KMS-11 (cell line): ENCODE measurements at regions not wholly inside any gene's neighbourhood (a gene's known extent, or its start where the extent isn't known, plus 50 kb on each side); places are given as distances from the start of the nearest gene placed in this dataset.

Experiments used
- H2AFZ ChIP-seq: fragments of 200-600 bp; sonication (generic); 2 replicates; pipeline ENCODE4 v1.6.1; 2016; ENCODE audit warnings: antibody characterized with exemption, mixed run types, low read depth
- H3K27ac ChIP-seq: fragments of 200-600 bp; sonication (generic); 2 replicates; pipeline ENCODE4 v1.6.1; 2016; ENCODE audit warnings: mild to moderate bottlenecking, mixed run types
- H3K27me3 ChIP-seq: fragments of 200-600 bp; sonication (generic); 2 replicates; pipeline ENCODE4 v1.6.1; 2017; ENCODE audit warnings: mild to moderate bottlenecking, low read depth, mixed run types, moderate library complexity; ENCODE audit not compliant: insufficient read depth
- H3K36me3 ChIP-seq: fragments of 200-600 bp; sonication (generic); 2 replicates; pipeline ENCODE4 v1.6.1; 2017; ENCODE audit warnings: mild to moderate bottlenecking, mixed run types; ENCODE audit not compliant: insufficient read depth
- H3K4me1 ChIP-seq: fragments of 200-600 bp; sonication (generic); 2 replicates; pipeline ENCODE4 v1.6.1; 2016; ENCODE audit warnings: mild to moderate bottlenecking, low read depth, mixed run types; ENCODE audit not compliant: poor library complexity, severe bottlenecking
- H3K4me2 ChIP-seq: fragments of 200-600 bp; sonication (generic); 2 replicates; pipeline ENCODE4 v1.7.0; 2016; ENCODE audit warnings: mild to moderate bottlenecking, mixed run types
- H3K4me3 ChIP-seq: fragments of 200-600 bp; sonication (generic); IDR thresholded peaks from 2 replicates; pipeline ENCODE4 v1.6.1; 2017; ENCODE audit warnings: low read depth, low read length, mixed read lengths; ENCODE audit not compliant: insufficient read depth
- H3K79me2 ChIP-seq: fragments of 200-600 bp; sonication (generic); 2 replicates; pipeline ENCODE4 v1.6.1; 2016; ENCODE audit warnings: low read depth, mixed run types; ENCODE audit not compliant: insufficient read depth
- H3K9ac ChIP-seq: fragments of 200-600 bp; sonication (generic); 2 replicates; pipeline ENCODE4 v1.6.1; 2016; ENCODE audit warnings: mild to moderate bottlenecking, mixed run types
- H4K20me1 ChIP-seq: fragments of 200-600 bp; sonication (generic); 2 replicates; pipeline ENCODE4 v1.6.1; 2016; ENCODE audit warnings: mild to moderate bottlenecking, mixed run types; ENCODE audit not compliant: insufficient read depth
- CTCF ChIP-seq: fragments of 200-600 bp; sonication (generic); conservative IDR thresholded peaks from 2 replicates; pipeline ENCODE4 v1.6.1; 2017; ENCODE audit warnings: low read depth, mild to moderate bottlenecking, antibody characterized with exemption, low read length, moderate library complexity, mixed read lengths

DNA sequence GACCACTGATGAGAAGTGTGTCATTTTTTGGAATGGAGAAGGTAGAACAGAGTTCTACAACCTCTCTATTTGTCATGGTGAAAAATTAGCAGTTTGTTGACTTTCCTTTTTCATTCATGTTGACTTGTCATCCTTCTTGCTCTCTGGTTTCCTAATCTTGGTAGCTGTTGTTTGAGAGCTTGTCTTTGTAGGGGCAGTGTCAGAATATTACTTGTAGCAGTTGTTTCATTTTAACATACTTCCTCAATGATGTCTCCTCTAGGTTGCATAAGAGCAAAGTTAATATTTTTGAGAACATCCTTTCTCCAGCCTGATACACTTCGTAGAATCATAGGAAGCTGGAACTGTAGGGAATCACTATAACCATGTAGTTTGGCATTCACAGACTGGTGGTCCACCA is 368.2 kb upstream of the FANCL start:
- Histone ChIP-seq H3K4me3 (no peak overlapping the region), H2AFZ (no peak overlapping the region)

DNA sequence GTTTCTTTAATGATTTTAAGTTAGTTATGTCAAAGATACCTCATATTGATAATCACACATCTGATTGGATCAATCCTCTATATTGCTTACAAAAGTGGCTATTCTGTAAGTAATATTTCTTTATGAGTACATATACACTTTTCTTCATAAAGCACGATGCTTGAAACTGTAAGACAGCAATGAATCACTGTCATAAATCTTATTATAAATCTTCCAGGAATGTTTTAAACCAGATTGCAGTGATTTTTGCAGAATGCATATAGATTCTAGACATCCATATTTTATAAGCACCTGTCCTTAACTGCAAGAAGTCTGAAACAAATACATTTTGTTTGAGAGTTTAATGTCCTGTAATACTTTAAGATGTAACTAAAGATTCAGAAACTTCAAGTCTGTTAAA is 367.0 kb upstream of the FANCL start:
- Histone ChIP-seq H3K4me1 (peaks cover 23% of the 10 kb centered on the region), H4K20me1 (no peaks in the 10 kb centered on the region), H3K4me3 (no peak overlapping the region), H3K27ac (no peak overlapping the region), H3K9ac (no peak overlapping the region), H3K79me2 (no peaks in the 10 kb centered on the region), H2AFZ (no peak overlapping the region), H3K4me2 (no peak overlapping the region), H3K27me3 (no peaks in the 10 kb centered on the region), H3K36me3 (no peaks in the 10 kb centered on the region)
- TF ChIP-seq CTCF: no peak

More for the DNA sequence above, 368.2 kb upstream of the FANCL start:
- no peaks in the 10 kb centered on the region for H3K27me3 ChIP-seq
- no peaks in the 10 kb centered on the region for H3K36me3 ChIP-seq
- no peak for TF ChIP-seq CTCF
- no peaks in the 10 kb centered on the region for H4K20me1 ChIP-seq
- H3K27ac ChIP-seq: no peak overlapping the region
- H3K4me2 ChIP-seq: no peak overlapping the region
- no peaks in the 10 kb centered on the region for H3K79me2 ChIP-seq
- no peak overlapping the region for H3K9ac ChIP-seq
- peaks cover 23% of the 10 kb centered on the region for H3K4me1 ChIP-seq

DNA sequence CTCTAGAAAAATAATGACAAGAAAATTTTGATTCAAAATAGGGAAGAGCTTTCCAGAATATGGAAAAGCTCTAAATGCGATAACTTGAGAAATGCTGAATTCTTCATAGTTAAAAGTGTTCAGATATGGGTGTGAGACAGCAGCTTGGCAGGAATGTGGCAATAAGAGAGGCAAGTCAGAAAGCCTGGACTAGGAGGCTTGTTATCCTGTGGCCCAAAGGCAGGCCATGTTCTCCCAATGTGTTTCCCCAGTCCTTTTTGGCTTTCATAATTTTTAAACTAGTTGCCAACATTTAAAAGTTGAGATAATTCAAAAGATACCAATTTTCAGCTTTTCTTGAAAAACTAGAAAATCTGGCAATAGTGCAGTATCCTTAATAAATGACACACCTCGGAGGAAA is 366.3 kb upstream of the FANCL start:
- Histone ChIP-seq H3K9ac (no peak overlapping the region), H3K36me3 (no peaks in the 10 kb centered on the region), H3K4me3 (no peak overlapping the region), H2AFZ (no peak overlapping the region), H3K79me2 (no peaks in the 10 kb centered on the region), H4K20me1 (no peaks in the 10 kb centered on the region), H3K4me2 (no peak overlapping the region), H3K4me1 (peaks cover 23% of the 10 kb centered on the region), H3K27ac (no peak overlapping the region), H3K27me3 (no peaks in the 10 kb centered on the region)
- no peak for TF ChIP-seq CTCF

GRCh38 chr2:58606799-58607198 is 365.7 kb upstream of the FANCL start:
- H3K9ac ChIP-seq: no peak overlapping the region
- H4K20me1 ChIP-seq: no peaks in the 10 kb centered on the region
- no peaks in the 10 kb centered on the region for H3K36me3 ChIP-seq
- H2AFZ ChIP-seq: no peak overlapping the region
- no peak overlapping the region for H3K27ac ChIP-seq
- no peak for TF ChIP-seq CTCF
- peaks cover 23% of the 10 kb centered on the region for H3K4me1 ChIP-seq
- no peak overlapping the region for H3K4me2 ChIP-seq
- no peak overlapping the region for H3K4me3 ChIP-seq
- no peaks in the 10 kb centered on the region for H3K27me3 ChIP-seq
- no peaks in the 10 kb centered on the region for H3K79me2 ChIP-seq

GRCh38 chr2:58604096-58604495 is 363.0 kb upstream of the FANCL start:
- H3K27ac ChIP-seq: no peak overlapping the region
- no peaks in the 10 kb centered on the region for H3K36me3 ChIP-seq
- no peak overlapping the region for H3K4me2 ChIP-seq
- H2AFZ ChIP-seq: no peak overlapping the region
- no peaks in the 10 kb centered on the region for H3K27me3 ChIP-seq
- H3K4me1 ChIP-seq: peaks cover 20% of the 10 kb centered on the region
- no peak overlapping the region for H3K4me3 ChIP-seq
- no peaks in the 10 kb centered on the region for H3K79me2 ChIP-seq
- no peak for TF ChIP-seq CTCF
- H3K9ac ChIP-seq: no peak overlapping the region
- no peaks in the 10 kb centered on the region for H4K20me1 ChIP-seq
